ENCODE measurements at regions not wholly inside any gene's neighbourhood (a gene's known extent, or its start where the extent isn't known, plus 50 kb on each side); places are given as distances from the start of the nearest gene placed in this dataset.

DNA sequence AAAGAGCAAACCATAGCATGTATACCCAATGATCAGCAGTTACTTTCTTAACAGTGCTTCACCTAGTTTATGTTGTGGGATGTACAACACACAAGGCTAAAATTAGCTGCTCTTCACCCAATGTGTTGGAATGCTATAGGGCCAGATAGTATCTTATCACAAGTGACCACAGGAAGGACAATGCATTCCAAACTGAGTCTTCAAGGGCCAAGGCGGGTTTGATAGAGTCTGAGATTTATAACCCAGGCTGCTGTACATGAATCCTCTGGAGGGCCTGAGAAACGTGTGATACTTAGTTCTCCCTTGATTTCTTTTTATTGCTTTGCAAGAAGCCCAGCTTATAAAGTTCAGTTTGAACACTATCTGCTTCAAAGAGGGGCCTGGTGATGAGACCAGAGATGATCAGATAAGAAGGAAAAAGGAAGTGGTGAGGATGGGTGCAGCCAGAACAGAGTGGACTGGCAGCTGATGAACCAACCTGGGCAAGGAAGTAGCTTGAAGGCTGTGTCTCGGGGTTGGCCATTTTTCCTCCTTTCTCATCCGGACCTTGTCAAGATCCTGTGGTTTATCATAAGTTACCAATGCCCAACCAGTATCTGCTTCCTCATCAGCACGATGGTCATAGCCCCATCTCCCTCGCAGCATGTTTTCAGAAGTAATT lies 62.2 kb upstream of the BMP2 start:
- no peak overlapping the region for H2BK12ac ChIP-seq (ENCODE audit: low read depth, low read length)
- ChIA-PET CTCF (ENCODE audit: partially characterized antibody) (interaction anchor here (1.5 kb wide), 1 partner anchor 10 kb away, joined by 5 read pairs; no protein-coding TSS in a partner anchor), POLR2A (ENCODE audit: partially characterized antibody) (no interaction called here)
- H3K56ac ChIP-seq (replicated peaks; ENCODE audit: insufficient read length, low read depth, low read length), result no peak overlapping the region
- no peak overlapping the region for H3K4me2 ChIP-seq (ENCODE audit: insufficient read depth in 1 of 2, low read depth in 2 of 2, low read length in 2 of 2)
- H3K23me2 ChIP-seq (ENCODE audit: low read depth, low read length), result no peaks in the 10 kb centered on the region
- no peak overlapping the region for H4K5ac ChIP-seq (ENCODE audit: insufficient read length, low read depth, low read length)
- H3K27ac ChIP-seq (ENCODE audit: low read depth, low read length), result no peak overlapping the region
- H3K23ac ChIP-seq (ENCODE audit: insufficient read length), result no peak overlapping the region
- FAIRE-seq (no peak), DNase-seq (ENCODE audit: low read depth in 1 of 2, low spot score in 2 of 2) (no peak)
- H2BK20ac ChIP-seq (ENCODE audit: low read length), result no peak overlapping the region
- H3K4me1 ChIP-seq (replicated peaks in 1 of 4; ENCODE audit: control insufficient read depth in 3 of 4, insufficient read depth in 4 of 4, low read length in 3 of 4), result no peaks in the 10 kb centered on the region; a peak in 1 of 7 replicates
- H4K20me1 ChIP-seq (replicated peaks in 1 of 2; ENCODE audit: control insufficient read depth in 1 of 2, insufficient read depth in 2 of 2, low read length in 2 of 2), result no peaks in the 10 kb centered on the region
- H3K9me3 ChIP-seq (ENCODE audit: insufficient read depth in 2 of 2, low read depth in 1 of 2, low read length in 1 of 2), result no peaks in the 10 kb centered on the region
- no peak overlapping the region for H4K8ac ChIP-seq (ENCODE audit: extremely low read depth, insufficient read depth, low read length)
- H3K18ac ChIP-seq (ENCODE audit: extremely low read depth, low read length), result no peak overlapping the region
- no peak overlapping the region for H3K4me3 ChIP-seq (ENCODE audit: extremely low read depth in 1 of 4, insufficient read depth in 2 of 4, low read depth in 3 of 4, low read length in 4 of 4)
- H2AK5ac ChIP-seq (ENCODE audit: low read depth, low read length), result no peak overlapping the region
- no peak overlapping the region for H2BK5ac ChIP-seq (ENCODE audit: low read depth, low read length)
- no peaks in the 10 kb centered on the region for H3K79me2 ChIP-seq (ENCODE audit: control insufficient read depth in 1 of 2, insufficient read depth in 2 of 2, low read length in 2 of 2)
- no peak for TF ChIP-seq BRCA1 (IDR thresholded peaks at IDR 0.05; ENCODE audit: low read depth, low read length)
- TF ChIP-seq GABPA (IDR thresholded peaks at IDR 0.05; ENCODE audit: borderline replicate concordance, insufficient read depth, low read length), result no peak
- no peak for TF ChIP-seq POLR2A (IDR thresholded peaks at IDR 0.05; ENCODE audit: control extremely low read depth in 1 of 2, low read depth in 2 of 2, low read length in 2 of 2)
- no peak for TF ChIP-seq SRF (IDR thresholded peaks at IDR 0.05; ENCODE audit: low read depth, low read length)
- TF ChIP-seq BCL11A (IDR thresholded peaks at IDR 0.05; ENCODE audit: low read depth in 2 of 2, low read length in 2 of 2), result no peak
- no peak for TF ChIP-seq RNF2 (IDR thresholded peaks at IDR 0.05; ENCODE audit: borderline replicate concordance, low read depth, low read length, missing control alignments, poor library complexity, severe bottlenecking)
- H2BK120ac ChIP-seq (replicated peaks; ENCODE audit: low read depth, low read length), result no peak overlapping the region
- no peaks in the 10 kb centered on the region for H3K36me3 ChIP-seq (ENCODE audit: control insufficient read depth in 2 of 4, insufficient read depth in 4 of 4, low read length in 3 of 4)
- no peak overlapping the region for H4K91ac ChIP-seq (replicated peaks; ENCODE audit: insufficient read length, low read length)
- WGBS, 2 experiments (ENCODE audit: extremely low coverage in 1 of 2, insufficient coverage in 1 of 2, insufficient read length in 1 of 2, insufficient replicate concordance in 2 of 2, low coverage in 1 of 2, low lambda C conversion rate in 2 of 2, missing lambda C conversion rate in 1 of 2), result 88% methylated on average over 6 of the region's 6 CpGs; no CpG with 5 or more reads in 1 of the 2 experiments
- H3K4ac ChIP-seq (replicated peaks; ENCODE audit: insufficient read length, low read depth, low read length), result no peak overlapping the region
- H3K79me1 ChIP-seq (ENCODE audit: low read depth, low read length), result no peaks in the 10 kb centered on the region
- H3K27me3 ChIP-seq (replicated peaks in 1 of 4; ENCODE audit: control insufficient read depth in 3 of 4, extremely low read depth in 1 of 4, insufficient read depth in 3 of 4, low read length in 3 of 4), result peaks cover 0 to 2% (median 0%) of the 10 kb centered on the region in 4 experiments; a peak in 1 of 7 replicates
- no peak overlapping the region for H2BK15ac ChIP-seq (ENCODE audit: low read length)
- H3K14ac ChIP-seq (ENCODE audit: insufficient read length), result no peak overlapping the region
- no peak overlapping the region for H2AFZ ChIP-seq (ENCODE audit: low read length)
- no peak overlapping the region for H3K9ac ChIP-seq (replicated peaks in 1 of 4; ENCODE audit: extremely low read depth in 1 of 4, low read depth in 3 of 4, low read length in 3 of 4)
